HG02973 (cell line): ENCODE measurements at regions not wholly inside any gene's neighbourhood (a gene's known extent, or its start where the extent isn't known, plus 50 kb on each side); places are given as distances from the start of the nearest gene placed in this dataset.

Source experiments
- ATAC-seq: cut with Tn5 transposase; IDR thresholded peaks from one replicate; pipeline ENCODE4 v1.9.1; 2021; ENCODE audit warnings: moderate library complexity; ENCODE audit not compliant: unreplicated experiment

GRCh38 chr20:12354725-12355124, 437.0 kb downstream of the BTBD3 start:
- ATAC-seq: no peak

GRCh38 chr20:12355185-12355584, 437.5 kb downstream of the BTBD3 start:
- no peak for ATAC-seq

GRCh38 chr20:12358006-12358654, 440.4 kb downstream of the BTBD3 start:
- ATAC-seq: no peak

GRCh38 chr20:12358655-12359009, 440.9 kb downstream of the BTBD3 start:
- no peak for ATAC-seq

- ATAC-seq: no peak
Observed at GRCh38 chr20:12371990-12372389, 454.3 kb downstream of the BTBD3 start.

GRCh38 chr20:12372557-12372956, 454.9 kb downstream of the BTBD3 start:
- ATAC-seq: no peak

- ATAC-seq: no peak
Observed at GRCh38 chr20:12375967-12376366, 458.3 kb downstream of the BTBD3 start.

GRCh38 chr20:12383821-12384220, 466.1 kb downstream of the BTBD3 start:
- ATAC-seq: no peak

- ATAC-seq: no peak
Observed at GRCh38 chr20:12386821-12387220, 469.1 kb downstream of the BTBD3 start.

GRCh38 chr20:12391099-12391498, 473.4 kb downstream of the BTBD3 start:
- ATAC-seq: no peak

- no peak for ATAC-seq
Observed at GRCh38 chr20:12394786-12395185, 477.1 kb downstream of the BTBD3 start.

GRCh38 chr20:12395353-12395752, 477.7 kb downstream of the BTBD3 start:
- ATAC-seq: no peak

GRCh38 chr20:12395760-12396159, 478.1 kb downstream of the BTBD3 start:
- no peak for ATAC-seq

- no peak for ATAC-seq
Observed at GRCh38 chr20:12399110-12399836, 481.6 kb downstream of the BTBD3 start.

- no peak for ATAC-seq
Observed at GRCh38 chr20:12404941-12405340, 487.2 kb downstream of the BTBD3 start.

- ATAC-seq: no peak
Observed at GRCh38 chr20:12406978-12407377, 489.3 kb downstream of the BTBD3 start.

GRCh38 chr20:12409501-12409900, 491.8 kb downstream of the BTBD3 start:
- no peak for ATAC-seq

GRCh38 chr20:12410783-12411182, 493.1 kb downstream of the BTBD3 start:
- ATAC-seq: no peak

- ATAC-seq: no peak
Observed at GRCh38 chr20:12411246-12411940, 493.7 kb downstream of the BTBD3 start.

- ATAC-seq: no peak
Observed at GRCh38 chr20:12413116-12413515, 495.4 kb downstream of the BTBD3 start.

GRCh38 chr20:12414446-12415274, 497.0 kb downstream of the BTBD3 start:
- ATAC-seq: no peak
